ENCODE measurements at regions not wholly inside any gene's neighbourhood (a gene's known extent, or its start where the extent isn't known, plus 50 kb on each side); places are given as distances from the start of the nearest gene placed in this dataset.
A peak's percentile ranks its signal among the peaks of the same experiment; 100 is the strongest.

DNA sequence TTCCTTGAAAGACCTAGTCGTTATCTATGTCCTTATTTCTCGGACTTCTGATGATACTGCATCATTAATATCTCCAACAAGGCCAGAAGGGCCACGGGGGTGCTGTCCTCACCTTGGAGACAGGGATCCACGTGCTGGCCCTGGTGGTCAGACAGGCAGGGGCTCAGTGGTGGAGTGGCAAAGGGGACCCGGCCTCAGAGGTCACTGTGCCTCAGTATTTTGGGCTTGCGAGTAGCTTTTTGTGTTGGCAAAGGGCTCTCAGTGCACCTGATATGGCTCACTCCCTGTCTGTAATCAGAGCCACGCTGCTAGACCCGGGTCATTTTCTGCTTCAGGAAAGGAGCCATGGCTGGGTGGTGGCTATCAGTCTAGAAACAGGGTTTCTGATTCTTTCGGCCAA lies 135.1 kb downstream of the GADD45G start:
- no peak for DNase-seq (ENCODE audit: low spot score)
- in situ Hi-C loops (cut with HindIII; ENCODE audit: low sequenced_read_pairs) = no loop called here

GRCh38 chr9:89740722-89741121 lies 135.9 kb downstream of the GADD45G start:
- no peak for DNase-seq (ENCODE audit: low spot score)
- in situ Hi-C loops (cut with HindIII; ENCODE audit: low sequenced_read_pairs) = no loop called here

DNA sequence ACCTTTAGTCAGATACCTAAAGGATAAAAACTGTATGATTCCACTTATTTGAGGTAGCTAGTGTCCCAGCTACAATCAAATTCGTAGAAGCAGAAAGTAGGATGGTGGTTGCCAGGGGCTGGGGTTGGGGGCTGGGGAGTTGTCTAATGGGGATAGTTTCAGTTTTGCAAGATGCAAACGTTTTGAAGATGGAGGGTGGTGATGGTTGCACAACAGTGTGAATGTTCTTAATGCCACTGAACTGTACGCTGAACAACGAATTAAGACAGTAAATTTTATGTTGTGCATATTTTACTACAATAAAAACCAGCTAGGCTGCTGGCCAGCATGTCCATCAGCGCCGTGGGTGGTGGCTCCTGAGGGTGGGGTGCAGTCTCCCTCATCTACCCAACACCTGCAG lies 137.8 kb downstream of the GADD45G start:
- DNase-seq (ENCODE audit: low spot score) = no peak
- in situ Hi-C loops (cut with HindIII; ENCODE audit: low sequenced_read_pairs) = no loop called here

DNA sequence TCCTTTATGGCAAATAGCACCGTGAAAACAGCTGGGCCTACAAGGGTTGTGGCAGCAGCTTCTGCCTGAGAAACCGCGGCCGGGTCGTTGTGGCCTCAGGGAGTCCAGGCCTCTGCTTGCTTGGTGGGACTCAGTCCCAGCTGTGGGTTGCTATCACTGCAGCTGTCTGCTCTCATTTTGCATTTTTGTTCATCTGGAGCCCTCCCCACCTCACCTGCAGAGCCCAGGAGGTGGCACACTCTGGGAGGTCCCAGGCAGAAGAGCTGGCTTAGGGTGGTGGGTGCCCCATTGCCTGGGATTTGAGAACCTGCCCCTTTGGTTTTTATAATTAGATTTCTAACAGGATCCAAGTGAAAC lies 138.4 kb downstream of the GADD45G start:
- in situ Hi-C loops (cut with HindIII; ENCODE audit: low sequenced_read_pairs) = no loop called here
- no peak for DNase-seq (ENCODE audit: low spot score)

DNA sequence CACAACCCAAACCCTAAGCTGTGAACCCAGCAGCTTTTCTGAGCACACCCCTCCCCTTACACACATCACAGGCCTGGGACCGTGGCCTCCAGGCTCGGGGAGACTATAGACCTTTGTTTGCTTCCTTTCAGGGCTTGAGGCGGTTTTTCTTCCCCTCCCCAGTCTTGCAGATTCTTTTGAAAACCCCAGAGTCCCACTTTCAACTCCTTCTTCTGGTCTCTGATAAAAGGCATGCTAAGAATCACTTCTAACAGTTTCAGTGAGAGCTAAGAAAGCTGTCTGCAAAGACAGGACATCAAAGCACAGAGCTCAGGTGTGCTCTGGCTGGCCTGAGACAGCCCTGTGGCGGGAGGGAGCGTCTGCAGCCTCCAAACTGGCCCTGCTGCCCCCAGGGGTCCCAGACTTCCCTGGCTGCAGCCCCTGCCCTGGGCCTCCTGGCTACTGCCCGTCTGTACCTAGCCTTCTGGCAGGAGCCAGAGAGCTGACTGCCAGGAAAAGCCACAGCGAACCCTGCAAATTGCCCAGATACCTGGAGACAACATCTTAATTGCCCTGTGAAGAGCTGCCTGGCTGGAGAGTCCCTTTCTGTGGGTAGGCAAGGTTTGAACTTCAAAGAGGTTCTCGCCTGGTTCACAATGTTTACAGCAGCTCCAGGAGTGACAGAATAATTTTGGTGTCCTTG lies 138.9 kb downstream of the GADD45G start:
- peak; percentile 78 for DNase-seq (ENCODE audit: low spot score)
- in situ Hi-C loops (cut with HindIII; ENCODE audit: low sequenced_read_pairs) = no loop called here

- in situ Hi-C loops (cut with HindIII; ENCODE audit: low sequenced_read_pairs) = no loop called here
These were observed 139.4 kb downstream of the GADD45G start for GRCh38 chr9:89744255-89744648.

DNA sequence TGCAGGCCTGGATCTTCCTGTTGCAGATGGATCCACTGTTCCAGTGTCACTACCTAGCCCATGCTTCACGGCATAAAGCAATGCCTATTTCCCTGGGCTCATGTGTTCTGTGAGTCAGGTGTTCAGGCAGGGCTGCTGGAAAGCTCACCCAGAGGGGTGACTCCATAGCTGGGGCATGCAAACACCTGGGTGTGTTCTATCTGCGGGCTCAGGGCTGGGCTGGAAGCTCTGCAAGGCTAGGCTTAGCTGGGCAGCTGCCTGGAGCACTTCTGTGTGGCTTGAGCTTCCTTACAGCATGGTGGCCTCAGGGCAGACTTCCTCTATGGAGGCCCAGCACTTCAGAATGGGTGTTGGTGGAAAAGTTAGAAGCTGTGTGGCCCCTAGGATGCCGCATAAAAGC lies 139.9 kb downstream of the GADD45G start:
- in situ Hi-C loops (cut with HindIII; ENCODE audit: low sequenced_read_pairs) = no loop called here
- DNase-seq (ENCODE audit: low spot score) = no peak

More at GRCh38 chr9:89744255-89744648, 139.4 kb downstream of the GADD45G start:
- no peak for DNase-seq (ENCODE audit: low spot score)

DNA sequence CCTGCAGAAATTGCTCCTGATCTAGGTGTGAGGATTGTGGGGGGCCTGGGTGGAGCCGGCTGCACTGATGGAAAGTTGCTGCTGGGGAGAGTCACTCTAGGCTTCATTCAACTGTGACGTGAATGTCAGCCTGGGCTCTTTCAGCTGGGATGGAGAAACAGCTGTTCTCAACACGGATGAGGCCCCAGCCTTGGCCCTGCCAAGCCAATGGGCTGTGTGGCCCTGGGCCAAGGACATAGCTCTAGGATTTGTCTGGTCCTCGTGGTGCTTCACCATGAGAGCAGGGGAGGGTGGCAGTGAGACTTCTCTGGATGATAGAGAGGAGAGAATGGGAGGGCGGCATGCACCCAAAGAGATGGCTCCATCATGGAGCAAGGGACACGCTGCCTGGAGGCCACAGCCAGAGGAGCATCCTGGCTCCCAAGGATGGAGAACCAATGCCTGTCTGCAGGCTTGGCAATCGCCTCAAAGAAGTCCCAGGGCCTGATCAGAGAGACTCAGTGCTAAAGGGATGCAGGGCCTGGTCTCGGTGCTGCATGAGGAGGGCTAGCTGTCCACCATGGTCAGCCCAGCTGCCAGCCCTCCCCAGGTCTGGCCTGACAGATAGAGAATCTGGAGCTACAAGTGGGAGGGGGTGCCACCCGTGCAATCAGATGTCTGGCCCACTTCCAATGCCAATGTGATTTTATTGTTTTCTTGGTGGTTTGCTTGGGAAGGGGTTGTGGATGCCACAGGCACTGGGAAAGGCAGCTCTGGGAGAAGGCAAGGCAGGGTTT lies 141.0 kb downstream of the GADD45G start:
- in situ Hi-C loops (cut with HindIII; ENCODE audit: low sequenced_read_pairs) = no loop called here
- DNase-seq (ENCODE audit: low spot score) = no peak

- in situ Hi-C loops (cut with HindIII; ENCODE audit: low sequenced_read_pairs) = no loop called here
- DNase-seq (ENCODE audit: low spot score) = no peak
These were observed 141.7 kb downstream of the GADD45G start for GRCh38 chr9:89746385-89747116.

DNA sequence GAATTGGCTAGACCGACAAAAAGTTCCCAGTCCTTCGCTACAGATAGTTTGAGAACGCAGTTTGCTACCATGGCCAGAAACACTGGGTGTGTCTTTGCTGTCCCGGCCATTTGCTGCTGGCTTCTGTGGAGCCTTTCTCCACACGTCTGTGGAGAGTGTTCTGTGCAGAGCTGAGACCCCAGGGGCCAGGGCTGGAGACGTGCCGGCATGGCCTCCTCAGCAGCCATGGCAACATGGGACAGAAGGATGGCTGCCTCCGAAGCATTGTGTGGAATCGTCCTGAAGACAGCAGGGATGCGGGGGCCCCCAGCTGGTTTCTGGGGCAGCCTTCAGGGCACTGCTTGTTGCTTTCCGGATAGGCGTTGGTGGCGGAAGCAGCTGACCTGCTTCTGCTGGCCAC lies 142.8 kb downstream of the GADD45G start:
- in situ Hi-C loops (cut with HindIII; ENCODE audit: low sequenced_read_pairs) = no loop called here
- DNase-seq (ENCODE audit: low spot score) = no peak

DNA sequence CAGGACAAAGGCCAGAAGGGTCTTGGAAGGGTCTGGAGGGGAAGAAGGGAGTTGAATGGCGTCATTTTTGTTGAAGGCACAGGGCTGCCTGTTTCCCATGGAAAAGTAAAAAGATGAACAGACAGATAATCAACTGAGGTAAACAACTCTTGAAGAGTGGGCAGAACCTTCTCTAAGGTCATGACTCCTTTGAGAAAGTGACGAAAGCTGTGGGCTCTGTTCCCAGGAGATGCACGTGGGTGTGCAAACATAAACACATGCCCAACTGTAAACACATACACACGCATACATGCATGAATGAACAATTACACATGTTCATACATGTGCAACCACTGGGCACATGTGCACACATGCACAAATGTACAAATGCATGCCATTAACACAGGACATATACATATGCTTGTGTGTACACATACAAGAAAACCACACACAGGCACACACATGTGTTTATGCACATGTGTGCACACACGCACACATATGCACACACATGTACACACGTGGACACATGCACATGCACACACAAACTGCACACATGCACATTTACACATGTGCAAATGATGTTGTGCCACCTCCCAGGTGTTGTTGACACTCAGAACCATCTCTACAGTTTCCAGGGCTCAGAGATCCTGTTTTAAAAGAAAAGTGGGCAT lies 143.3 kb downstream of the GADD45G start:
- DNase-seq (ENCODE audit: low spot score) = no peak

GRCh38 chr9:89748831-89749499 lies 144.2 kb downstream of the GADD45G start:
- DNase-seq (ENCODE audit: low spot score) = no peak
- in situ Hi-C loops (cut with HindIII; ENCODE audit: low sequenced_read_pairs) = no loop called here

More for the DNA sequence above, 143.3 kb downstream of the GADD45G start:
- in situ Hi-C loops (cut with HindIII; ENCODE audit: low sequenced_read_pairs) = no loop called here

- DNase-seq (ENCODE audit: low spot score) = no peak
- in situ Hi-C loops (cut with HindIII; ENCODE audit: low sequenced_read_pairs) = no loop called here
These were observed 144.8 kb downstream of the GADD45G start for GRCh38 chr9:89749500-89750116.

DNA sequence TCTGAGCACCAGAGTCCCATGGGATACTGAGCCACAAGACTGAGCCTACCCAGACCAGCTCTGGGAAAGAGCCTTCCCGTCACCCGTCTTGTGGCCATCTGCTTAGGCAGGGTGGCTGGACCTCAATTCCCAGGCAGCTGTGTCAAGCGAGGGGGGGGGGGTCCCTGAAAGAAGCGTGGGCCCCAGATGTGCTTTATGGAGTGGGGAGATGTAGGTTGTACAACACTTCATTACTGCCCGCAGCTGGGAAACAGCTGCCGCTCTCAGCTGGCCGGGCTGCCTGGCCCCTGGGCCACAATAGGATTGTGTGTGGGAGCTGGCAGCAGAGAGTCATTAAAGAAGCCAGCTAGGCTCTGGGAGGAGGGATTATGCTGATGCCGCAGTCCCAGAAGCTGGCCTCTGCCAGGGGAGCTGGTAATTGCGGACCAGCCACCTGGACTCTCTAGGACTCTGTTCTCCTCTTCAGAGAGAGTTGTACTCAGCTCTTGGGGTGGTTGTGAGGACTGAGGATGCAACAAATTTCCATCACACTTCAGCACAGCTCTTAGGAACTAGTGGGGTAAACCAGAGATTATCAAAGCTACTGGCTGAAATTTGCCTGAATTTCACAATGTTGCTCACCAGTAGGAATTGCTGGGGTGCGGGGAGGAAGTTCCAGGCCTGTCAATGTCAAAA lies 145.4 kb downstream of the GADD45G start:
- in situ Hi-C loops (cut with HindIII; ENCODE audit: low sequenced_read_pairs) = no loop called here
- DNase-seq (ENCODE audit: low spot score) = no peak

DNA sequence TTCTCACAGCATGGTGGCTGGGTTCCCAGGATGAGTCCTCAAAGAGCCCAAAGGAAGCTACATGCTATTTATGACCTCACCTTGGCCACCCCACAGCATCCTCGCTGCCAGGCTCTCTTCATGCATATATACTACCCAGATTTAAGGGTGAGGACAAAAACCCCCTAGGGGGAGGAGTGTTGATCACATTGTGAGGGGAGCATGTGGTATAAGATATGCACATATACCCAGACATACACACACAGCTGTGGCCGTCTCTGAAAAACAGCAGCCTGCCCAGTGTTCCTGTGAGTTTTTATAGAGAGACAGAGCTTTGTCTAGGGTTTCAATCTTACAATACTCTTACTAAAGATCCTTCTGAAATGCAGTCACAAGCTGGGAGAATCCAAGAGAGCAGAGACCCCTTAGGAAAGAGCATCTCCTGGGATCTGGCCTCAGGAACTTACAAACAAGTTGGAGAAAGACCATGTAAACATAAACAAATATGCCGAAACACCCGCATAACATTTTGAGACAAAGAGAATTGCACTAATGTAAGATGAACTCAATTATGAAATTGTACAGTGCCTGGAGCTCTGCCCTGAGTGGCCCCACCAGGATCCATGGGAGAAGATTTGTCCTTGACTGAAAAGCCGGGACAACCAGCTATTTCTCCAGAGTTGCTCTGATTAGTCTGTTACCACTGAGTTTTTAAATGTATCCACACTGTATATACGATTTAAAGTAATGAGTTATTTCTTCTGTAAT lies 146.4 kb downstream of the GADD45G start:
- in situ Hi-C loops (cut with HindIII; ENCODE audit: low sequenced_read_pairs) = no loop called here

GRCh38 chr9:89752154-89752553 lies 147.3 kb downstream of the GADD45G start:
- DNase-seq (ENCODE audit: low spot score) = no peak
- in situ Hi-C loops (cut with HindIII; ENCODE audit: low sequenced_read_pairs) = no loop called here

More for the DNA sequence above, 146.4 kb downstream of the GADD45G start:
- DNase-seq (ENCODE audit: low spot score) = no peak

DNA sequence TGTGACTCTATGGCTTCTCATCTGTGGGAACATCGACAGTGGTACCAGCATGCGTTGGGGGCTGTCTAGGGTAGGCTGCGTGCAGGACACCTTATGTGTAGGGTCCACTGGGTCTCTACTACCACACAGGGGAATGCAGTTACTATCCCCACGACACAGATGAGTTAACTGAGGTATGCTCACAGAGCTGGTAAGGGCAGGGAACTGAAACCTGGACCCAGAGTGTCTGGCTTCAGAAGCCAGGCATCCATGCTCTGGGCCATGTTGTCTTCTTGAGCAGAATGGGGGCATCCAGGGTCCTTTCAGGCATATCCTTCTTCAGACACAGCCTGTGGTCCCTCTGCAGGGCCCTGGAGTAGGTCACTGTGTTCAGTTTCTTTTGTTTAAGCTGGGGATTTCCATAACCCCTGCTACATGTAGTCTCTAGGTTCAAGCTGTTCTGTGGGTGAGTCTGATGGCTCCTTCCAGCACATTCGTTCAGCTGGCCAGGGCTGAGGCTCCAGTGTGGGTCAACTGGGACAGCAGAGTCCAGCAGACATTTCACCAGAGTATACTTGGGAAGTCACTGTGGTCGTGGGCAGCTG lies 148.8 kb downstream of the GADD45G start:
- no peak for DNase-seq (ENCODE audit: low spot score)
- in situ Hi-C loops (cut with HindIII; ENCODE audit: low sequenced_read_pairs) = no loop called here
